ENCODE measurements at regions not wholly inside any gene's neighbourhood (a gene's known extent, or its start where the extent isn't known, plus 50 kb on each side); places are given as distances from the start of the nearest gene placed in this dataset.

DNA sequence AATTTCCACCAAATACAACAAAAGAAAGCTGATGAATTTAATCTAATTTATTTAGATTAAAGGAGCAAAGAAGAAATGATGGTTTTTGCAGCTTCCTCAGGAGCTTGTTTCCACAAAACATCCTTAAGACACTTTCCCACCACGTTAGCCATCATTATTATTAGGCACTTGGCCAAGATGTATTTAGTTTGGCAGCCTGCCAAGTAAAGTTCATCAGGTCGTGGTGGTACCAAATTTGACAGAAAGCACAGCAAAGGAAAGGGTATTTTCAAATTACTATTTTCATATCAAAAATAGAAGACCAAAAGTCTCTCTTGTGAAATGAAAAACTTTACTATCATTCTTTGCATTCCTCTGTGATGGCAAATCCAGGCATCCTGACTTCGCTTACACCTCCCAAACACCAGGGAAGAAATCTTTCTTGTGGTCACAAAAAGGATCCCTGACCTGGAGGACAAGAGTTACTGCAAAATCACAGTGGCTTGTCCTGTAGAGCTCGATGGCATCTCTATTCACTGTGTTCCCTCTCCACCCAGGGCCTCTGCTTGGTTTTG, 123.1 kb upstream of the INHBA start:
- Mint-ChIP-seq H3K4me1 (ENCODE audit: unreplicated experiment) (peaks cover 6% of the 10 kb centered on the region), H3K27me3 (ENCODE audit: unreplicated experiment) (peaks cover 3% of the 10 kb centered on the region), H3K27ac (ENCODE audit: unreplicated experiment) (no peak overlapping the region), H3K4me3 (ENCODE audit: unreplicated experiment) (no peak overlapping the region), H3K36me3 (ENCODE audit: low read depth, unreplicated experiment) (peaks cover 3% of the 10 kb centered on the region), H3K9me3 (ENCODE audit: unreplicated experiment) (no peaks in the 10 kb centered on the region)
- DNase-seq (ENCODE audit: low spot score): no peak
- TF ChIP-seq, protein P1, sequence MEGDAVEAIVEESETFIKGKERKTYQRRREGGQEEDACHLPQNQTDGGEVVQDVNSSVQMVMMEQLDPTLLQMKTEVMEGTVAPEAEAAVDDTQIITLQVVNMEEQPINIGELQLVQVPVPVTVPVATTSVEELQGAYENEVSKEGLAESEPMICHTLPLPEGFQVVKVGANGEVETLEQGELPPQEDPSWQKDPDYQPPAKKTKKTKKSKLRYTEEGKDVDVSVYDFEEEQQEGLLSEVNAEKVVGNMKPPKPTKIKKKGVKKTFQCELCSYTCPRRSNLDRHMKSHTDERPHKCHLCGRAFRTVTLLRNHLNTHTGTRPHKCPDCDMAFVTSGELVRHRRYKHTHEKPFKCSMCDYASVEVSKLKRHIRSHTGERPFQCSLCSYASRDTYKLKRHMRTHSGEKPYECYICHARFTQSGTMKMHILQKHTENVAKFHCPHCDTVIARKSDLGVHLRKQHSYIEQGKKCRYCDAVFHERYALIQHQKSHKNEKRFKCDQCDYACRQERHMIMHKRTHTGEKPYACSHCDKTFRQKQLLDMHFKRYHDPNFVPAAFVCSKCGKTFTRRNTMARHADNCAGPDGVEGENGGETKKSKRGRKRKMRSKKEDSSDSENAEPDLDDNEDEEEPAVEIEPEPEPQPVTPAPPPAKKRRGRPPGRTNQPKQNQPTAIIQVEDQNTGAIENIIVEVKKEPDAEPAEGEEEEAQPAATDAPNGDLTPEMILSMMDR (IDR thresholded peaks at IDR 0.05; ENCODE audit: unreplicated experiment): no peak

DNA sequence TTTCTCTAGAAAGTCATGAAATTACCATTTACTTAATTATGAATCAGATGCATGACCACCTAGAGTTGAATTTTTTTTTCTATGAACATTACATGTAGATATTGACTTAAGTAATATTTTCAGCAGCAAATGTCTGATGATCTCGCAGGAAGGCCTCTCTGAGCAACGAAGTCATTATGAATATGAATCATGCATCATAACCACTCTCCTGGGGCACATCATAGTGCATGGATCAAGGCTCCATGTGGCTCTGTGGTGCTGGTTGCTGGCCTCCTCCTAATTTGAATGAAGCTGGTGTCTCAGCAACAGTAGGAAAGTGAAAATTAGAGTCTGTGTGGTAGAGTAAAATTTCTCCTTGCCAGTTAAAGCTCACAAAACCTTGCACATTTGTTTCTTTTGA, 121.4 kb upstream of the INHBA start:
- H3K4me1 Mint-ChIP-seq (ENCODE audit: unreplicated experiment): no peaks in the 10 kb centered on the region
- TF ChIP-seq, protein P1 (IDR thresholded peaks at IDR 0.05; ENCODE audit: unreplicated experiment): no peak
- H3K27me3 Mint-ChIP-seq (ENCODE audit: unreplicated experiment): no peaks in the 10 kb centered on the region
- H3K4me3 Mint-ChIP-seq (ENCODE audit: unreplicated experiment): no peak overlapping the region
- H3K9me3 Mint-ChIP-seq (ENCODE audit: unreplicated experiment): no peaks in the 10 kb centered on the region
- DNase-seq (ENCODE audit: low spot score): no peak
- H3K27ac Mint-ChIP-seq (ENCODE audit: unreplicated experiment): no peak overlapping the region
- H3K36me3 Mint-ChIP-seq (ENCODE audit: low read depth, unreplicated experiment): peaks cover 3% of the 10 kb centered on the region

DNA sequence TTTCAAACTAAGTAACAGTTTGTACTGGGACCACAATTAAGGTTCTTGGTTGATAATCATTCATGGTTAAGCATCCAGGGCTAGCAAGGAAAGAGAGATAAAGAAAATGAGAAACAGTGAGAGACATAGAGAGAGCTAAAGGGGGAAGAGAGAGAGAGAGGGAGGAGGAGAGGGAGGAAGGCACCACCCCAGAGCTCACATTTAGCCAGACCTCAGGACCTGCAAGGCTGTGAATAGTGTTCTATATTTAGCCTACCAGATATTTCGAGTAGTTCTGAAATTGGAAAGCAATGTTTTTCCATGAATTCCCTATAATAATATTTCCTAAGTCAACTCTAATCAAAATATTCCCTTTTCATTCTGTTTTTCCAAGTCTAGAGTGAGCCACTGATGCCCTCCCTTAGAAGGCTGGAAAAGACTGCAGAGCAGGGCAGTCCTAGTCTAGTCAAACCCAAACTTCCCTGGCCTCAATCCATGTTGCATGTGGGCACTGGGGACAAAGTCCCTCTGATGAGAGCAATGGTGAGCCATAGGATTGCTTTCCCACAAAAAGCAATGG, 119.4 kb upstream of the INHBA start:
- no peaks in the 10 kb centered on the region for H3K36me3 Mint-ChIP-seq (ENCODE audit: low read depth, unreplicated experiment)
- no peaks in the 10 kb centered on the region for H3K4me1 Mint-ChIP-seq (ENCODE audit: unreplicated experiment)
- H3K4me3 Mint-ChIP-seq (ENCODE audit: unreplicated experiment): no peak overlapping the region
- DNase-seq (ENCODE audit: low spot score): no peak
- H3K9me3 Mint-ChIP-seq (ENCODE audit: unreplicated experiment): no peaks in the 10 kb centered on the region
- H3K27ac Mint-ChIP-seq (ENCODE audit: unreplicated experiment): no peak overlapping the region
- TF ChIP-seq, protein P1 (IDR thresholded peaks at IDR 0.05; ENCODE audit: unreplicated experiment): no peak
- H3K27me3 Mint-ChIP-seq (ENCODE audit: unreplicated experiment): no peaks in the 10 kb centered on the region

DNA sequence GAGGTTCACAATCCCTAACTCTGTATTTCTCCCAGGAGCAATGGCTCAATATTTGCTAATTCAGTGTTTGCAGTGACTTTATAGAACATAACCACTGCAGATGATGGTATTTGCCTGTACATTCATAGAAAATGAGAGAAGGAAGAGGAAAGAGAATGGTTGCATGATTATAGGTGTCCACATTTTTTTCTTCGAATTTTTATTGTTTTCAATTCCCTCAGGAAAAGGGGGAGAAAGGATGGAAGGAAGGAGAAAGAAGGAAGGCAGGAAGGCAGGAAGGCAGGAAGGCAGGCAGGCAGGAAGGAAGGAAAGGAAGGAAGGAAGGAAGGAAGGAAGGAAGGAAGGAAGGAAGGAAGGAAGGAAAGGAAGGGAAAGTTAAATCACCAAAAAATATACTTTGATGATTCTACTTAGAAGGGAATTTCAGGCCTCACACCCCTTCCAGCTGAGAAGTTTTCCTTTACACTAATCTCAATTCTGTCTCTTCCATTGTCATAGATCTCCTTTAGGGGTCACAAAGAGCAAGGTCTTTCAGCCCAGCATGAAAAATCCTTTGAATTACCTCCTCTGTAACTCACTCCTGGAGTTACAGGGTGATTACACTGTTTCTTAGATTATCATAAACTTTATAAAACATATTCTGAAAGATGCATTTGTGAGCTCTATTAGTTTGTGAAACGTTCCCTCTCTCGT, 118.8 kb upstream of the INHBA start:
- Mint-ChIP-seq H3K9me3 (ENCODE audit: unreplicated experiment) (no peaks in the 10 kb centered on the region), H3K27ac (ENCODE audit: unreplicated experiment) (no peak overlapping the region), H3K4me3 (ENCODE audit: unreplicated experiment) (no peak overlapping the region), H3K36me3 (ENCODE audit: low read depth, unreplicated experiment) (no peaks in the 10 kb centered on the region), H3K4me1 (ENCODE audit: unreplicated experiment) (no peaks in the 10 kb centered on the region), H3K27me3 (ENCODE audit: unreplicated experiment) (no peaks in the 10 kb centered on the region)
- DNase-seq (ENCODE audit: low spot score): no peak
- TF ChIP-seq, protein P1 (IDR thresholded peaks at IDR 0.05; ENCODE audit: unreplicated experiment): no peak

DNA sequence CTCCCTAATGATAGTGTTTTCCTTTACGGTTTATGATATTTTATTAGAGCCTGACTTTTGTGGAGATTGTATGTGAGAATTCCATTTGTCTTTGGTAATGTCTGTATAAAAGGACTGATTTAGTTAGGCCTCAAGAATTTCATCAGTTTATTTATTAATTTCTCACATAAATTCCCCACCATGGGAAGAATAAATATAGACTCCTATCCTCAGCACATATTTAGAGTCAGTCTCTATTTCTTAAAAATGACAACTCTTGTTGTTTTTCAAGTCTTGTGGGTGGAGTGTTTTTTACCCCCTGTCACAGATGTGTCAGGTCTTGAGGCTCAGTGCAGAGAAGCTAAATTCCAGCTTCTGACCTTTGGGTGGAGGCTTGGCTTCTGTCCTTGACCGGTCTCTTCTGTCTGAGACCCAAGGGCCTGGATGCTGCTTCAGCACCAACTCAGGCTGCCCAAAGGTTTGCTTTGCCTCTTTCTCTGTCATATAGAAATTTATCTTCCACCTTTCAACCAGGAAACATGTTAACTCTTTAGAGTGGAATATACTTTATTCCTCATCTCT, 117.3 kb upstream of the INHBA start:
- Mint-ChIP-seq H3K9me3 (ENCODE audit: unreplicated experiment) (no peaks in the 10 kb centered on the region), H3K36me3 (ENCODE audit: low read depth, unreplicated experiment) (no peaks in the 10 kb centered on the region), H3K27me3 (ENCODE audit: unreplicated experiment) (no peaks in the 10 kb centered on the region), H3K27ac (ENCODE audit: unreplicated experiment) (no peak overlapping the region), H3K4me3 (ENCODE audit: unreplicated experiment) (no peak overlapping the region), H3K4me1 (ENCODE audit: unreplicated experiment) (no peaks in the 10 kb centered on the region)
- TF ChIP-seq, protein P1 (IDR thresholded peaks at IDR 0.05; ENCODE audit: unreplicated experiment): no peak
- DNase-seq (ENCODE audit: low spot score): no peak

Data from endothelial cell (in vitro differentiated cells).